ENCODE measurements at regions not wholly inside any gene's neighbourhood (a gene's known extent, or its start where the extent isn't known, plus 50 kb on each side); places are given as distances from the start of the nearest gene placed in this dataset.
A peak's percentile ranks its signal among the peaks of the same experiment; 100 is the strongest.

GRCh38 chr12:115386946-115387345, 703.0 kb upstream of the TBX3 start:
- TF ChIP-seq CTCF (IDR thresholded peaks at IDR 0.05), result no peak
- Histone ChIP-seq H3K4me1 (no peaks in the 10 kb centered on the region), H3K27ac (no peak overlapping the region), H3K36me3 (no peaks in the 10 kb centered on the region), H3K4me3 (no peak overlapping the region), H3K27me3 (no peaks in the 10 kb centered on the region), H3K9me3 (no peaks in the 10 kb centered on the region)
- intact Hi-C loops (cut with DNase I), result no loop called here
- DNase-seq, result no peak
- ATAC-seq, result no peak

GRCh38 chr12:115385141-115385540, 701.2 kb upstream of the TBX3 start:
- H3K4me3 ChIP-seq, result no peak overlapping the region
- no peaks in the 10 kb centered on the region for H3K36me3 ChIP-seq
- no peaks in the 10 kb centered on the region for H3K27me3 ChIP-seq
- no peak overlapping the region for H3K27ac ChIP-seq
- H3K4me1 ChIP-seq, result no peaks in the 10 kb centered on the region
- ATAC-seq (no peak), DNase-seq (no peak)
- no peaks in the 10 kb centered on the region for H3K9me3 ChIP-seq
- TF ChIP-seq CTCF (IDR thresholded peaks at IDR 0.05), result no peak
- intact Hi-C loops (cut with DNase I), result no loop called here

- TF ChIP-seq CTCF (IDR thresholded peaks at IDR 0.05), result no peak
- intact Hi-C loops (cut with DNase I), result no loop called here
- DNase-seq (no peak), ATAC-seq (no peak)
- Histone ChIP-seq H3K27ac (no peak overlapping the region), H3K9me3 (no peaks in the 10 kb centered on the region), H3K36me3 (no peaks in the 10 kb centered on the region), H3K4me3 (no peak overlapping the region), H3K27me3 (no peaks in the 10 kb centered on the region), H3K4me1 (no peaks in the 10 kb centered on the region)
Observed at GRCh38 chr12:115384391-115384790, 700.4 kb upstream of the TBX3 start.

GRCh38 chr12:115383668-115384067, 699.7 kb upstream of the TBX3 start:
- Histone ChIP-seq H3K9me3 (no peaks in the 10 kb centered on the region), H3K27me3 (no peaks in the 10 kb centered on the region), H3K4me3 (no peak overlapping the region), H3K36me3 (no peaks in the 10 kb centered on the region), H3K4me1 (no peaks in the 10 kb centered on the region), H3K27ac (no peak overlapping the region)
- intact Hi-C loops (cut with DNase I), result no loop called here
- DNase-seq, result no peak
- peak; percentile 69 for ATAC-seq
- no peak for TF ChIP-seq CTCF (IDR thresholded peaks at IDR 0.05)

GRCh38 chr12:115382681-115383080, 698.7 kb upstream of the TBX3 start:
- no peak overlapping the region for H3K27ac ChIP-seq
- no peak for TF ChIP-seq CTCF (IDR thresholded peaks at IDR 0.05)
- DNase-seq (no peak), ATAC-seq (no peak)
- H3K4me1 ChIP-seq, result no peaks in the 10 kb centered on the region
- no peak overlapping the region for H3K4me3 ChIP-seq
- H3K36me3 ChIP-seq, result no peaks in the 10 kb centered on the region
- no peaks in the 10 kb centered on the region for H3K9me3 ChIP-seq
- intact Hi-C loops (cut with DNase I), result no loop called here
- H3K27me3 ChIP-seq, result no peaks in the 10 kb centered on the region

GRCh38 chr12:115380546-115381120, 696.7 kb upstream of the TBX3 start:
- no peaks in the 10 kb centered on the region for H3K27me3 ChIP-seq
- no peak overlapping the region for H3K27ac ChIP-seq
- DNase-seq, result no peak
- no peaks in the 10 kb centered on the region for H3K36me3 ChIP-seq
- no peaks in the 10 kb centered on the region for H3K4me1 ChIP-seq
- no peak for ATAC-seq
- no peak for TF ChIP-seq CTCF (IDR thresholded peaks at IDR 0.05)
- intact Hi-C loops (cut with DNase I), result no loop called here
- H3K4me3 ChIP-seq, result no peak overlapping the region
- H3K9me3 ChIP-seq, result no peaks in the 10 kb centered on the region
